DMS79 treated with DMSO at 0.1 percent for 48 hours (cell line): ENCODE measurements at regions not wholly inside any gene's neighbourhood (a gene's known extent, or its start where the extent isn't known, plus 50 kb on each side); places are given as distances from the start of the nearest gene placed in this dataset.
"Not testable (repeated sequence)": the region's sequence is repeated elsewhere in the genome, so short reads cannot be mapped to it uniquely, and the experiment has no call there.

Experiments
- DNase-seq: peaks from one replicate; lab custom pipeline; 2025; lab: John Stamatoyannopoulos, UW

GRCh38 chr6:21772884-21773575 is 179.5 kb downstream of the SOX4 start:
- peak; percentile 56 for DNase-seq

- no peak for DNase-seq
Observed at GRCh38 chr6:21773576-21773968, 180.0 kb downstream of the SOX4 start.

GRCh38 chr6:21777846-21778245 is 184.3 kb downstream of the SOX4 start:
- DNase-seq: no peak

GRCh38 chr6:21780141-21780540 is 186.6 kb downstream of the SOX4 start:
- no peak for DNase-seq

GRCh38 chr6:21780679-21781078 is 187.1 kb downstream of the SOX4 start:
- no peak for DNase-seq

- DNase-seq: no peak
Observed at GRCh38 chr6:21781128-21781527, 187.6 kb downstream of the SOX4 start.

GRCh38 chr6:21785164-21785563 is 191.6 kb downstream of the SOX4 start:
- DNase-seq: no peak

- DNase-seq: no peak
Observed at GRCh38 chr6:21791056-21791455, 197.5 kb downstream of the SOX4 start.

- no peak for DNase-seq
Observed at GRCh38 chr6:21791581-21791980, 198.0 kb downstream of the SOX4 start.

GRCh38 chr6:21792177-21792576 is 198.6 kb downstream of the SOX4 start:
- no peak for DNase-seq

GRCh38 chr6:21796979-21797378 is 203.4 kb downstream of the SOX4 start:
- not testable (repeated sequence) for DNase-seq

GRCh38 chr6:21798468-21798867 is 204.9 kb downstream of the SOX4 start:
- DNase-seq: no peak

- DNase-seq: no peak
Observed at GRCh38 chr6:21800330-21800729, 206.8 kb downstream of the SOX4 start.

GRCh38 chr6:21800948-21801438 is 207.4 kb downstream of the SOX4 start:
- peak; percentile 53 for DNase-seq

GRCh38 chr6:21801446-21802174 is 208.1 kb downstream of the SOX4 start:
- DNase-seq: no peak

GRCh38 chr6:21802175-21802822 is 208.7 kb downstream of the SOX4 start:
- peak; percentile 22 for DNase-seq

GRCh38 chr6:21804941-21805610 is 211.5 kb downstream of the SOX4 start:
- no peak for DNase-seq

- DNase-seq: no peak
Observed at GRCh38 chr6:21807299-21808044, 213.9 kb downstream of the SOX4 start.

- no peak for DNase-seq
Observed at GRCh38 chr6:21808045-21808470, 214.5 kb downstream of the SOX4 start.

- DNase-seq: peak; percentile 93
Observed at GRCh38 chr6:21808551-21809242, 215.1 kb downstream of the SOX4 start.

- DNase-seq: no peak
Observed at GRCh38 chr6:21811484-21811883, 217.9 kb downstream of the SOX4 start.
